GM19372 (cell line): ENCODE measurements at regions not wholly inside any gene's neighbourhood (a gene's known extent, or its start where the extent isn't known, plus 50 kb on each side); places are given as distances from the start of the nearest gene placed in this dataset.

Experiments
- ATAC-seq: cut with Tn5 transposase; IDR thresholded peaks from one replicate; pipeline ENCODE4 v1.9.1; 2021; ENCODE audit warnings: mild to moderate bottlenecking, low read depth, moderate library complexity; ENCODE audit not compliant: unreplicated experiment

GRCh38 chr4:111802191-111802590 is 343.1 kb upstream of the FAM241A start:
- no peak for ATAC-seq

- no peak for ATAC-seq
Measured at GRCh38 chr4:111806331-111806730, 338.9 kb upstream of the FAM241A start.

- no peak for ATAC-seq
Measured at GRCh38 chr4:111807576-111807975, 337.7 kb upstream of the FAM241A start.

GRCh38 chr4:111808174-111808573 is 337.1 kb upstream of the FAM241A start:
- no peak for ATAC-seq

- no peak for ATAC-seq
Measured at GRCh38 chr4:111811661-111812060, 333.6 kb upstream of the FAM241A start.

GRCh38 chr4:111812114-111812513 is 333.1 kb upstream of the FAM241A start:
- no peak for ATAC-seq

GRCh38 chr4:111812760-111813159 is 332.5 kb upstream of the FAM241A start:
- no peak for ATAC-seq

- ATAC-seq, result no peak
Measured at GRCh38 chr4:111813555-111814140, 331.6 kb upstream of the FAM241A start.

GRCh38 chr4:111814961-111815360 is 330.3 kb upstream of the FAM241A start:
- ATAC-seq, result no peak

- no peak for ATAC-seq
Measured at GRCh38 chr4:111821342-111821741, 323.9 kb upstream of the FAM241A start.

GRCh38 chr4:111836601-111837000 is 308.7 kb upstream of the FAM241A start:
- ATAC-seq, result no peak

- no peak for ATAC-seq
Measured at GRCh38 chr4:111837761-111838160, 307.5 kb upstream of the FAM241A start.

GRCh38 chr4:111838406-111838930 is 306.8 kb upstream of the FAM241A start:
- no peak for ATAC-seq

- ATAC-seq, result no peak
Measured at GRCh38 chr4:111839141-111839540, 306.1 kb upstream of the FAM241A start.

- ATAC-seq, result no peak
Measured at GRCh38 chr4:111842336-111842735, 302.9 kb upstream of the FAM241A start.

GRCh38 chr4:111847296-111848008 is 297.8 kb upstream of the FAM241A start:
- no peak for ATAC-seq

- ATAC-seq, result no peak
Measured at GRCh38 chr4:111849746-111850284, 295.4 kb upstream of the FAM241A start.

GRCh38 chr4:111854494-111855087 is 290.7 kb upstream of the FAM241A start:
- ATAC-seq, result peak; percentile 78

- ATAC-seq, result no peak
Measured at GRCh38 chr4:111855308-111855707, 289.9 kb upstream of the FAM241A start.

GRCh38 chr4:111864066-111864465 is 281.2 kb upstream of the FAM241A start:
- no peak for ATAC-seq

GRCh38 chr4:111869339-111869738 is 275.9 kb upstream of the FAM241A start:
- ATAC-seq, result no peak
